Ectodermal cell (in vitro differentiated cells): ENCODE measurements at regions not wholly inside any gene's neighbourhood (a gene's known extent, or its start where the extent isn't known, plus 50 kb on each side); places are given as distances from the start of the nearest gene placed in this dataset.

Source experiments
- H3K27ac ChIP-seq: 2 replicates; pipeline ENCODE4 v1.7.0; 2013; ENCODE audit warnings: mild to moderate bottlenecking, low read depth, low read length; ENCODE audit not compliant: insufficient read depth, poor library complexity, severe bottlenecking
- H3K27me3 ChIP-seq: 2 replicates; pipeline ENCODE4 v1.7.0; 2013; ENCODE audit warnings: mild to moderate bottlenecking, low read length; ENCODE audit not compliant: insufficient read depth, control insufficient read depth, poor library complexity, severe bottlenecking
- H3K36me3 ChIP-seq: one replicate; pipeline ENCODE4 v1.7.0; 2013; ENCODE audit warnings: low read length; ENCODE audit not compliant: control insufficient read depth, insufficient read depth
- H3K4me1 ChIP-seq: one replicate; pipeline ENCODE4 v1.7.0; 2013; ENCODE audit warnings: low read length; ENCODE audit not compliant: control insufficient read depth, insufficient read depth
- H3K4me3 ChIP-seq: 2 replicates; pipeline ENCODE4 v1.7.0; 2013; ENCODE audit warnings: low read depth, low read length, control low read depth; ENCODE audit not compliant: insufficient read depth
- H3K9me3 ChIP-seq: 2 replicates; pipeline ENCODE4 v1.7.0; 2013; ENCODE audit warnings: mild to moderate bottlenecking, low read length, moderate library complexity; ENCODE audit not compliant: control insufficient read depth
- WGBS, 2 experiments: methylation state at CpG; one replicate each; pipeline ENCODE4 v1.1.7; 2013; ENCODE audit warnings: missing lambda C conversion rate in 2 of 2; 5-methylcytosine and 5-hydroxymethylcytosine counted together

GRCh38 chr1:9179463-9180110, 50.7 kb upstream of the GPR157 start:
- 90 to 92% methylated on average over 11 of the region's 11 CpGs for WGBS, 2 experiments

GRCh38 chr1:9180111-9180819, 51.4 kb upstream of the GPR157 start:
- H3K9me3 ChIP-seq, result no peaks in the 10 kb centered on the region
- H3K4me3 ChIP-seq, result peak overlapping the region; percentile 60
- H3K27ac ChIP-seq, result no peak overlapping the region
- H3K36me3 ChIP-seq, result no peaks in the 10 kb centered on the region
- WGBS, 2 experiments, result 95 to 98% methylated on average over 8 of the region's 8 CpGs
- H3K27me3 ChIP-seq, result peaks cover 28% of the 10 kb centered on the region
- H3K4me1 ChIP-seq, result no peaks in the 10 kb centered on the region

More at GRCh38 chr1:9179463-9180110, 50.7 kb upstream of the GPR157 start:
- Histone ChIP-seq H3K27ac (no peak overlapping the region), H3K4me1 (no peaks in the 10 kb centered on the region), H3K4me3 (no peak overlapping the region), H3K9me3 (peaks cover 2% of the 10 kb centered on the region), H3K27me3 (peaks cover 28% of the 10 kb centered on the region), H3K36me3 (no peaks in the 10 kb centered on the region)

- Histone ChIP-seq H3K27ac (no peak overlapping the region), H3K36me3 (no peaks in the 10 kb centered on the region), H3K4me3 (peak overlapping the region; percentile 60), H3K4me1 (no peaks in the 10 kb centered on the region), H3K9me3 (no peaks in the 10 kb centered on the region), H3K27me3 (peaks cover 28% of the 10 kb centered on the region)
- WGBS, 2 experiments, result 11 to 14% methylated on average over 19 of the region's 19 CpGs
These were observed 52.4 kb upstream of the GPR157 start for GRCh38 chr1:9181176-9181906.

GRCh38 chr1:9181990-9182783, 52.4 kb upstream of the H6PD start:
- Histone ChIP-seq H3K27ac (no peak overlapping the region), H3K9me3 (no peaks in the 10 kb centered on the region), H3K4me1 (no peaks in the 10 kb centered on the region), H3K36me3 (no peaks in the 10 kb centered on the region), H3K27me3 (peaks cover 28% of the 10 kb centered on the region), H3K4me3 (peak overlapping the region; percentile 60)
- WGBS, 2 experiments, result 1% methylated on average over 83 of the region's 83 CpGs

GRCh38 chr1:9182784-9183257, 51.8 kb upstream of the H6PD start:
- H3K9me3 ChIP-seq, result no peaks in the 10 kb centered on the region
- H3K4me3 ChIP-seq, result peak overlapping the region; percentile 60
- H3K4me1 ChIP-seq, result no peaks in the 10 kb centered on the region
- 1% methylated on average over 47 of the region's 47 CpGs for WGBS, 2 experiments
- H3K36me3 ChIP-seq, result no peaks in the 10 kb centered on the region
- no peak overlapping the region for H3K27ac ChIP-seq
- H3K27me3 ChIP-seq, result peaks cover 28% of the 10 kb centered on the region

GRCh38 chr1:9183441-9183840, 51.1 kb upstream of the H6PD start:
- Histone ChIP-seq H3K4me3 (peak overlapping the region; percentile 60), H3K27ac (no peak overlapping the region), H3K36me3 (no peaks in the 10 kb centered on the region), H3K27me3 (peaks cover 28% of the 10 kb centered on the region), H3K4me1 (no peaks in the 10 kb centered on the region), H3K9me3 (no peaks in the 10 kb centered on the region)
- WGBS, 2 experiments, result 20 to 21% methylated on average over 24 of the region's 24 CpGs

- no peaks in the 10 kb centered on the region for H3K36me3 ChIP-seq
- WGBS, 2 experiments, result 62 to 65% methylated on average over 4 of the region's 4 CpGs
- H3K27me3 ChIP-seq, result peaks cover 28% of the 10 kb centered on the region
- H3K9me3 ChIP-seq, result no peaks in the 10 kb centered on the region
- H3K4me3 ChIP-seq, result peak overlapping the region; percentile 60
- H3K27ac ChIP-seq, result no peak overlapping the region
- no peaks in the 10 kb centered on the region for H3K4me1 ChIP-seq
These were observed 50.7 kb upstream of the H6PD start for GRCh38 chr1:9183898-9184297.

- H3K4me1 ChIP-seq, result no peaks in the 10 kb centered on the region
- H3K9me3 ChIP-seq, result no peaks in the 10 kb centered on the region
- peaks cover 28% of the 10 kb centered on the region for H3K27me3 ChIP-seq
- H3K4me3 ChIP-seq, result no peak overlapping the region
- H3K36me3 ChIP-seq, result no peaks in the 10 kb centered on the region
- WGBS, 2 experiments, result 96% methylated on average over 8 of the region's 8 CpGs
- no peak overlapping the region for H3K27ac ChIP-seq
These were observed 49.8 kb upstream of the H6PD start for GRCh38 chr1:9184749-9185148.
